Amygdala (tissue), 56 donors: ENCODE measurements at regions not wholly inside any gene's neighbourhood (a gene's known extent, or its start where the extent isn't known, plus 50 kb on each side); places are given as distances from the start of the nearest gene placed in this dataset.
"Not testable (repeated sequence)": the region's sequence is repeated elsewhere in the genome, so short reads cannot be mapped to it uniquely, and the experiment has no call there.

Experiments
- DNase-seq, 56 donors: peaks; one replicate each; lab custom pipeline; 2025; lab: John Stamatoyannopoulos, UW

DNA sequence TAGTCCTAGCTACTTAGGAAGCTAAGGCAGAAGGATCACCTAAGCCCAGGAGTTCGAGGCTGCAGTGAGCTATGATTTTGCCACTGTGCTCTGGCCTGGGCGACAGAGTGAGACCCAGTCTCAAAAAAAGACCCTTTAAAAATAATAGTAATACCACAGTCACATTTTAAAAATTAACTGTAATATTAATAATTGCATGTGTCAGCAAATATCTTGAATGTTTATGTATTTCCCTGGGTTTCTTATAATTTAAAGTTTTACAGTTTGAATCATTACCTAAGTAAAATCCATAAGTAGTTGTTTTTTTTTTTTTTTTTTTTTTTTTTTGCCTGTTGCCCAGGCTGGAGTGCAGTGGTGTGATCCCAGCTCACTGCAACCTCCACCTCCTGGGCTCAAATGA, 69.2 kb downstream of the LYZL2 start:
- no peak for DNase-seq

- DNase-seq: no peak
Observed at GRCh38 chr10:30559180-30559579, 70.4 kb downstream of the LYZL2 start.

DNA sequence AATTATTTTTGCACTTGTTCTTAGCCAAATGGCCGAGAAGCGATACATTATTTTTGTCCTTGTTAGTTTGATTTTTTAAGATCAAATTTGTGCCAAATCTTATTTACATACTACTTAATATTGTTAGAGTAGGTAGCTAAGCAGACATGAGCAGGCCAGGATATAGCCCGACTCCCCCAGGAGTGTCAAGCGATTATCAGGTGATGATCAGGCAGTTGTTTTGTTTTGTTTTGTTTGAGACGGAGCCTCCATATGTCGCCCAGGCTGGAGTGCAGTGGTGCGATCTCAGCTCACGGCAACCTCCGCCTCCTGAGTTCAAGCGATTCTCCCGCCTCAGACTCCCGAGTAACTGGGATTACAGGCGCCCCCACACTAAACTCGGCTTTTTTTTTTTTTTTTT, 71.1 kb downstream of the LYZL2 start:
- DNase-seq: no peak

DNA sequence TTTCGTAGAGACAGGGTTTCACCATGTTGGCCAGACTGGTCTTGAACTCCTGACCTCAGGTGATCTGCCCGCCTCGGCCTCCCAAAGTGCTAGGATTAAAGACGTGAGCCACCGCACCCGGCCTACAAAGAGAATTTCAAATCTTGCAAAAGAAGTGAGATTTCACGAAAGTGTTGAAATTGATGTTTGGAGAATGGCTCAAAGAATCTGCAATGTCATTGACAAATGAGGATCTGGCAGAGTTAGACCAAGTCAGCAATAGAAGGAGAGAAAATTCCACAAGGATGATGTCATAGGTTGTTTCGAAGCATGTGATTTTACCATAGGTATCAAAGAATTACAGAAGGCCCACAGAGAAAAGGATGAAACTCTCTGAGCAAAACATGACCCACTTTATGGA, 71.7 kb downstream of the LYZL2 start:
- DNase-seq: no peak

DNA sequence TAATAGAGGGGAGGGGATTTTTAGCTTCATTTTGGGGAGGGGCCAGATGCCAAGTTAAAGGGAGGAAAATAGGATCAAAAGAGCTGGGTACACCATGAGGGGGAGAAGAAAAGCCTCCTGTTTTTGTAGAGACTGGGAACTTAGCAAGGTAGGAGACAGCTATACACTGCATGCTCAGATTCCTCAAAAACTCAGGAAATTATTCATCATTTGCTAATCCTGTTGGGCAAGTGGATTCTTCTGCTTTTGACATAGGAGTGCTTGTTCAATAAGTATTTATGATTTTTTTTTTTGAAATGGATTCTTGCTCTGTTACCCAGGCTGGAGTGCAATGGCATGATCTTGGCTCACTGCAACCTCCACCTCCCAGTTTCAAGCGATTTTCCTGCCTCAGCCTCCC, 73.4 kb downstream of the LYZL2 start:
- no peak for DNase-seq

DNA sequence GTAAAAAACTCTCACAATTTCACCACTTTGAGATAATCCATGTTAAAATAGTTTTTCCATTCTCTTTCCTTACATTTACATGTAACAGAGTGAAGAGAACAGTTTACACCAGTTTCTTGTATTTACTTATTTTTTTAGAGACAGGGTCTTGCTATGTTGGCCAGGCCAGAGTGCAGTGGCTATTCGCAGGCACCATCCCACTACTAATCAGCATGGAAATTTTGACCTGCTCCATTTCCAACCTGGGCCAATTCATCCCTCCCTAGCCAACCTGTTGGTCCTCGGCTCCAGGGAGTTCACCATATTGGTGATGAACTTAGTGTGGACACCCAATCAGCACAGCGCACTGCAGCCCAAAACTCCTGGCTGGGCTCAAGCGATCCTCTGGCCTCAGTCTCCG, 74.1 kb downstream of the LYZL2 start:
- no peak for DNase-seq

GRCh38 chr10:30554440-30554825, 75.1 kb downstream of the LYZL2 start:
- DNase-seq: no peak

DNA sequence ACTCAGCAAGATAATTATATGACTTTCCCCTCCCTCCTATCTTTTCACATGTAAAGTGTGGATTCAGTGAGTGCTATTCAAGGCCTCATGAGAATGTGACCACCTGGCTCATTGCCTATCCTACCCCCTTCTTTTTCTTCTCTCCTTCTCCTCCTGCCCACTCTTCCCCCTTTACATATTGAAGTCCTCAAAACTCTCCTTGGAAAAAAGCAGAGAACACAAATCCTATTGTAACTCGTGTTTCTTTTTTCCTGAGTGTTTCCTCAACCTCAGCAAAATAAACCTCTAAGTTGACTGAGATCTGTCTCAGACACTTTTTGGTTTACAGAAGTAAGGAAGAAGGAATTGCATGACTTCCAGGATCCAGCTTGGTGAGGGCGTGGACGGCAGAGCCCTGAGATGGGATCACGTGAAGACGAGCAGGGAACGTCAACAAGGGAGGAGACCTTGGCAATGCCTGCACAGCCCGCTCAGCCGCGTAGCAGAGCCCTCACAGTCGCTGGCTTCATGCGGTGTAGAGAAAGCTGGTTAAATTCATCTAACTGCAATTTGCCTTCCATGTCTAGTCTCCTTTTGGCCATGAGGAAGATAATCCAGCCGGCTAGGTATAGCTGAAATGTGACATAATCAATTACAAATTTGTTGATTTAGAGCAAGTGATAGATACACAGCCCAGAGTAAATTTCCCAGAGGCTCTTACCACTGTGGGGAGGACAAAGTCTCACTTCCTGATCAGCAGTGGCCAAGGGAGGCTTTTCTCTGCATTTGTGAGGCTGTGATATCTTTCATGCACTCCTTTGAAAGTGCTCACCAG, 75.7 kb downstream of the LYZL2 start:
- DNase-seq: peak in 14 of 56 donors; percentile 1 to 28 (median 6)

DNA sequence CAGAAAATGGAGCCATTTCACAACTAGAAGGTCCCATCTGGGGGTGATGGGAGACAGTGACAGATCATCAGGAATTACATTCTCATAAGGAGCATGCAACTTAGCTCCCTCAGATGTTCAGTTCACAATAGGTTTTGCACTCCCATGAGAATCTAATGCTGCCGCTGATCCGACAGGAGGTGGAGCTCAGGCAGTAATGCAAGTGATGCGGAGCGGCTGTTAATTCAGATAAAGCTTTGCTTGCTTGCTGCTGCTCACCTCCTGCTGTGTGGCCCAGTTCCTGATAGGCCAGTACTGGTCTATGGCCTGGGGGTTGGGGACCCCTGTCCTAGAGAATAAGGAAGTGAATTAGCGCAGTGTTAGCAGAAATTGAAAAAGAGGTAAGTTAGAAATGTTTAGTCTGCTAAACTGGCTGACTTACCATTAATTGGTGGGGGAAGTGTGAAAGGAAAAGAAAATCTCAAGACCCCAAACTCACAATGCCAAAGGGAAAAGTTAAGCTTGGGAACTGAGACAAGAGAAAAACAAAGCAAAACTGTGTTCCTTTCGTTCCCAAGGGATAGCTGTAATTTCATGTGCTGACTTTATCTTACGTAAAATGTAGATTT, 76.4 kb downstream of the LYZL2 start:
- DNase-seq: peak in 2 of 56 donors; percentile 2 to 14

DNA sequence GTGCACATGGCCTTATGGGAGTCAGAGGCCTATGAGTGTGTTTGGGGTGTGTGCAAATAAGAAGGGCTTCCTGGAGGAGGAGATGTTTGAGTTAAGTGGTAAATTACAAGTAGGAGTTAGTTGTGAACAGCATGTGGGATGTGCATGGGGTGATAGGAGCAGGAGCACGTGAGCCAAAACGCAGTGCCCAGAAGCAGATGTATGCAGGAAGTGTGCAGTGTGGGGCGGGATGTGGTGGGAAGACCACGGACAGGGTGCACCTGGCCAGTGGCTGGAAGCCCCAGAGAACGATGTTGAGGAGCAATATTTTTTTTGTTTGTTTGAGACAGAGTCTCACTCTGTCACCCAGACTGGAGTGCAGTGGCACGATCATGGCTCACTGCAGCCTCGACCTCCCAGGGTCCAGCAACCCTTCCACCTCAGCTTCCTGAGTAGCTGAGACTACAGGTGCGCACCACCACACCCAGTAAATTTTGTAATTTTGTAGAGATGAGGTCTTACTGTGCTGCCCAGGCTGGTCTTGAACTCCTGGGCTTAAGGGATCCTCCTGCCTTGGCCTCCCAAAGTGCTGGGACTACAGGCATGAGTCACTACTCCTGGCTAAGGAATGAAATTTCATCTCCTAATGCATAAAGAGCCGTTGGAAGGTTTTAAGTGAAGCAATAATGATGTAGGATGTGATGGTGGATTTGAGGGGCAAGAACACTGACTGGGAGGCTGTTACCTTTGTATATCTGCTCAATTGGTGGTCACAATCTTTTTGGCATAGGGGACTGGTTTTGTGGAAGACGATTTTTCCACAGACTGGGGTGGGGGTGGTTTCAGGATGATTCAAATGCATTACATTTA, 78.4 kb downstream of the LYZL2 start:
- no peak for DNase-seq

- not testable (repeated sequence) for DNase-seq
Observed at GRCh38 chr10:30549134-30549687, 80.3 kb downstream of the LYZL2 start.

GRCh38 chr10:30546511-30546910, 83.0 kb downstream of the LYZL2 start:
- no peak for DNase-seq

DNA sequence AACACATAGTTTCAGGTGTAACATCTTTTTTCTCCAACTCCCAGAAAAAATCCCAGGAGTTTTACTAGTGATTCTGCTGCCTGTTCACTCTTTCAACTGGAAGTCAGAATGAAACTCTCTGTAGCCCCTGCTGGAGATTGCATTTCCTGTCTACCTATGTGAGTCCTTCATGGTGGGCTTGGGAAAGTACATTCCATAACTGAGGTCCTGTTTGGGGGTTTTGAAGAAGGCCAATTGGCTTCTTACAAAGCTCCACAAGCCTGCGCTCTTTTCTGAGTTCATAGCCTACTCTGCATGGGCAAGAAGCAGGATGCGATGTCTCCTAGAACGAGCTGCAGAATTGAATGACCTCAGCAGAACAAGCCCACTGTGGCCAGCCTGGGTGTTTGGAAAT, 86.7 kb downstream of the LYZL2 start:
- no peak for DNase-seq

GRCh38 chr10:30542001-30542894, 87.3 kb downstream of the LYZL2 start:
- DNase-seq: no peak

DNA sequence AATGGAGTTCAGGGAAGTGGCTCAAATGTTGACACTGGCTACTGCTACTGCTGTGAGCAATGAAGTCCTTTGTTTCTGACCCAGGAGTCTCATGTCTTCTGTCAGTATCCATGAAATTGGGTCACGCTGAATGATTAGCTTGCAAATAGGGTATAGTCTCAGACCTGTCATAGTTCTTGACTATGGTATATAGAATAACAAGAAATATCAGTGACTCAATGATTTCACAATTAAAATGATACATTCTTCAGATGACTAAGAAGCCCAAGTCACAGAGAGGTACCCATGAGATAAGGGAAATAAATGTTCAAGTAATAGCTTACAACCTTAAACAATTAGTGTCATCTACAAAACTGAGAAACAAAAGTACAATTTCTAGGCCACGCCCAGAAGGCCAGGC, 89.3 kb downstream of the LYZL2 start:
- no peak for DNase-seq

DNA sequence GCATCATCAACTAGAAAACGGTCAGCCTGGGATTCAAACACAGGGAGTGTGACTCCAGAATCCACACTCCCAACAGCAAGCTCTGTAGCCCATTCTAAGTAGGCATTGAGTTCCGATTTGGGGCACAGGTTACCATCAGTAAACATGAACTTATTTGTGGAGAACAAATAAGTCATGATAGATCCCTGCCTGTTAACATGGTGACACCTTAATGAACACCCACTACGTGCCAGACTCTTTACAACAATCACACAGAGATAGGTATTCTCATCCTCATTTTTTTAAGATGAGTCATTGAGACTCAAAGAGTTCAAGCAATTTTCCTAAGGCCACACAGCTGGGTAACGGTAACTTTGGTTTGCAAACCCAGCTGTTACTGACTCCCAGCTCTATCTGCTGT, 91.5 kb downstream of the LYZL2 start:
- no peak for DNase-seq

- DNase-seq: no peak
Observed at GRCh38 chr10:30537586-30537985, 92.0 kb downstream of the LYZL2 start.

- not testable (repeated sequence) for DNase-seq
Observed at GRCh38 chr10:30537158-30537557, 92.4 kb downstream of the LYZL2 start.

GRCh38 chr10:30536578-30536977, 93.0 kb downstream of the LYZL2 start:
- DNase-seq: no peak

DNA sequence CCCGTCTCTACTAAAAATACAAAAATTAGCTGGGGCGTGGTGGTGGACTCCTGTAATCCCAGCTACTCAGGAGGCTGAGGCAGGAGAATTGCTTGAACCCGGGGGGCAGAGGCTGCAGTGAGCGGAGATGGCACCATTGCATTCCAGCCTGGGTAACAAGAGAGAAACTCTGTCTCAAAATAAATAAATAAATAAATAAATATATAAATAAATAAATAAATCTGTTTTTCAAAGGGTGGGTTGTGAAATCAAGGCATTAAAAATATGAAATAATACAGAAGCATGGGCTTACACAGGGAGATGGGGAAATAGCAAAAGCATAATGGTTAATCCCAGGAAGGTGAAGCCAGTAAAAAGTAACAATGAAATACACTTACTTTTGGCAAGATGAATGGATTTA, 93.9 kb downstream of the LYZL2 start:
- DNase-seq: no peak
